GM18951 (cell line): ENCODE measurements at regions not wholly inside any gene's neighbourhood (a gene's known extent, or its start where the extent isn't known, plus 50 kb on each side); places are given as distances from the start of the nearest gene placed in this dataset.

Source experiments
- POLR2A ChIP-seq: IDR thresholded peaks from 4 replicates; pipeline ENCODE4 v1.6.1; 2011; ENCODE audit warnings: mild to moderate bottlenecking; ENCODE audit not compliant: insufficient read length, insufficient read depth; ENCODE audit errors: extremely low read depth
- in situ Hi-C: fragments of 300-500 bp; cut with MboI; formaldehyde crosslinking; loops from one replicate; pipeline ENCODE4 v1.12.0; 2022; ENCODE audit warnings: low sequenced_read_pairs, mixed read lengths, inconsistent platforms; ENCODE audit not compliant: unreplicated experiment

- TF ChIP-seq POLR2A, result no peak
- in situ Hi-C loops, result loop anchor here (25.0 kb wide), 1 partner anchor 975 kb away; the partner anchor contains the start of gene POC1B
These were observed 442.5 kb downstream of the CCER1 start for GRCh38 chr12:90512518-90512917.

- in situ Hi-C loops, result loop anchor here (25.0 kb wide), 1 partner anchor 974 kb away; the partner anchor contains the start of gene POC1B
- no peak for TF ChIP-seq POLR2A
These were observed 444.0 kb downstream of the CCER1 start for GRCh38 chr12:90510948-90511347.

GRCh38 chr12:90504806-90505205 is 450.2 kb downstream of the CCER1 start:
- in situ Hi-C loops, result loop anchor here (25.0 kb wide), 1 partner anchor 968 kb away; the partner anchor contains the start of gene POC1B
- no peak for TF ChIP-seq POLR2A

GRCh38 chr12:90502070-90502469 is 452.9 kb downstream of the CCER1 start:
- in situ Hi-C loops, result loop anchor here (25.0 kb wide), 1 partner anchor 965 kb away; the partner anchor contains the start of gene POC1B
- no peak for TF ChIP-seq POLR2A

- TF ChIP-seq POLR2A, result no peak
- in situ Hi-C loops, result loop anchor here (25.0 kb wide), 1 partner anchor 964 kb away; the partner anchor contains the start of gene POC1B
These were observed 453.6 kb downstream of the CCER1 start for GRCh38 chr12:90501412-90501811.

GRCh38 chr12:90499795-90500194 is 455.2 kb downstream of the CCER1 start:
- in situ Hi-C loops, result loop anchor here (25.0 kb wide), 1 partner anchor 962 kb away; the partner anchor contains the start of gene POC1B
- no peak for TF ChIP-seq POLR2A

- TF ChIP-seq POLR2A, result no peak
- in situ Hi-C loops, result no loop called here
These were observed 456.9 kb downstream of the CCER1 start for GRCh38 chr12:90497923-90498545.

- no peak for TF ChIP-seq POLR2A
- in situ Hi-C loops, result no loop called here
These were observed 464.6 kb downstream of the CCER1 start for GRCh38 chr12:90490355-90490754.

GRCh38 chr12:90489141-90489540 is 465.8 kb downstream of the CCER1 start:
- in situ Hi-C loops, result no loop called here
- TF ChIP-seq POLR2A, result no peak

- TF ChIP-seq POLR2A, result no peak
- in situ Hi-C loops, result no loop called here
These were observed 469.4 kb downstream of the CCER1 start for GRCh38 chr12:90485560-90485959.

GRCh38 chr12:90484094-90484493 is 470.9 kb downstream of the CCER1 start:
- in situ Hi-C loops, result no loop called here
- TF ChIP-seq POLR2A, result no peak

- TF ChIP-seq POLR2A, result no peak
- in situ Hi-C loops, result no loop called here
These were observed 473.2 kb downstream of the CCER1 start for GRCh38 chr12:90481748-90482147.

- no peak for TF ChIP-seq POLR2A
- in situ Hi-C loops, result no loop called here
These were observed 475.7 kb downstream of the CCER1 start for GRCh38 chr12:90479237-90479636.

- TF ChIP-seq POLR2A, result no peak
- in situ Hi-C loops, result no loop called here
These were observed 481.1 kb downstream of the CCER1 start for GRCh38 chr12:90473831-90474230.
